GM21367 (cell line): ENCODE measurements at regions not wholly inside any gene's neighbourhood (a gene's known extent, or its start where the extent isn't known, plus 50 kb on each side); places are given as distances from the start of the nearest gene placed in this dataset.

Experiments
- ATAC-seq: cut with Tn5 transposase; IDR thresholded peaks from one replicate; pipeline ENCODE4 v1.9.1; 2021; ENCODE audit not compliant: unreplicated experiment

DNA sequence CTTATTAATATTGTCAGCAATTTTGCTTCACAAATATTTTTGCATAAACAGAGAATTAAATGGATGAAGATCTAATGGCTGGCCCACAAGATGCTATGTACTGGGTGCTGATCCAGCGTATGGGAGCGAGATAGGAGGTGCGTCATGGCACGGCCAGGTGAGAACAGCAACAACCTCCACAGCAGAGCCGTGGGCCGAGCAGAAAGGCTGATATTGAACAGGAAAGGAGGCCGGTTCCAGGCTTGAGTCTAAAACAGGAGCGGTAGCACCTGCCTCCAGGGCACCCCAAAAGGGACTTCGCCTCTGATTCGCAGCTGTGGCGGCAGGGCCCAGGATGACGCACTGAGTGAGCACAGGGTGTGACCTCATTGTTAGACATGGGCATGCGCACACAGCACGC lies 1502.1 kb downstream of the TBC1D22A start:
- no peak for ATAC-seq

DNA sequence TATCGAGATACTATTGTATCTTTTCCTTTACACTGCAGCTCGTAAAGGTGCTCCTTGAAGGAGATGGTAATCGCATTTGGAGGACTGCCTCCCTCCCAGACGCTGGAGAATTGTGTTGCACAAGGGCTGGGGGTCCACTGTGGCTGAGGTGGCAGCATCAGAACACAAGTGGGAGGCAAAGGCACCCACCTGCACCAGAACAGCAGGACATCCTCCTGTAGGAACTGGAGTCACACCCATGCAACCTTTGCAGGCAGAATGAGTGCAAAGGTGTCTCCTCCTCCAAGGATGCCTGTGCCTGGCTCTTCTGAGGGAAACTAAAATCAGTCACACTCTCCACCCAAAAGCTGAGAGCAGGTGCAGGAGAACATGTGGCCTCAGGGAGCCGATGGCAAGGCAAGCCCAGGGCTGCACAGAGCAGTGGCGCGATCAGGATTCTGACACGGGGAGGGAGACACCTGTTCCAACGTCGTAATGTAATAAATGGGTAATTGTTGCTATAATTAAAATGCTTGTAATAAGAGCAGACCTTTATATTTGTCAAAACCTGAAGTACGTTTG lies 1501.4 kb downstream of the TBC1D22A start:
- no peak for ATAC-seq

DNA sequence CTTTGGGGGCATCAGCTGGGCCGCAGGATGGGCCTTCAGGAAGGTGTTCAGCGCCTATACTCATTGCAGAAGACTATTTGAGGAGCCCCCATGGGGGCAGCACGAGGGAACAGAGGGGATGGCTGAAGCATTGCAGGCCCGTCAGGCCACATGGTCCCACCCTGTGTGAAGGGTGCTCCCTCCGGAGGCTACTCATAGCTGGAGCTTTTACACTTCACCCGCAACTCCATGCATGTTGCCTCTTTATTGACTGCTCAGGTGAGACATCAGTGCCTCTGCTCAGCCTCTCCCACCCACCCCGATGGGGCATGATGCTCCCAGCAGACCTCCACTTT lies 1500.9 kb downstream of the TBC1D22A start:
- ATAC-seq: no peak

DNA sequence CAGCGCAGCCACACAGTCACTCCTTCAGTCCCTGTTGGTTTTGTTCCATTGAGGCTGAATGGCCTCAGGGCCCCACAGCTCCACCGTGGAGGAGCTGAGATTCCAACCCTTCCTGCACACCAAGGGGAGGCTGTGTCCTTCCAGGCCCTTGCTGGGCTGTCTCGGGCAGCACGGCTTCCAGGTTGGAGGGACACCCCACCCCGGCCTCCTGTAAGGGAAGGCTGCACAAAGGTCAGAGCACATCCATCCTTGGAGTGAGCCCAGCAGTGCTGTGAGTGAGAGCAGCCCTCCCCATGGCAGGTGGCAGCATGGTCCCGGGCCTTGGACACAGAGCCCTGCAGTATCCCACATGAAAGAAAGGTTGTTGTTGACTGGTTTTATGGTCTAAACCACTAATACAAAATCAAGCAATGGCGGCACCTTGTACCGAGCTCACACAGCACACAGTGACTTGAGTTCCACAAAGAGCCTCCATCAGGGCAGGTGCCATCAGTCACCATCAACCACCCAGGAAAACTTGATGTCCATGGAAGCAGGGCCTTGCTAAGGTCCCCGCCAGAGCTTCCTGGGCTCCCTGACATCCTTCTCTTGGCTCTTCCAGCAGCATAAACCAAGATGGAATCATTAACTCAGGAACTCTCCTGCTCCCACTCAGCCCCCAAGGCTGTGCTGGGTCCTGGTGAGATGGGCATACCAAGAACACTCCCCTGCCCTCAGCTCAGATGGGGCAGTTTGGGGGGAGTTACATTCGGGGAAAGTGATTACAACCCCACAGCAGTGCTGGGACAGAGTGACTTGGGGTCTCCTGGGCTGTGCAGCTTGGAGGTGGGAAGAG lies 1500.4 kb downstream of the TBC1D22A start:
- ATAC-seq: no peak

DNA sequence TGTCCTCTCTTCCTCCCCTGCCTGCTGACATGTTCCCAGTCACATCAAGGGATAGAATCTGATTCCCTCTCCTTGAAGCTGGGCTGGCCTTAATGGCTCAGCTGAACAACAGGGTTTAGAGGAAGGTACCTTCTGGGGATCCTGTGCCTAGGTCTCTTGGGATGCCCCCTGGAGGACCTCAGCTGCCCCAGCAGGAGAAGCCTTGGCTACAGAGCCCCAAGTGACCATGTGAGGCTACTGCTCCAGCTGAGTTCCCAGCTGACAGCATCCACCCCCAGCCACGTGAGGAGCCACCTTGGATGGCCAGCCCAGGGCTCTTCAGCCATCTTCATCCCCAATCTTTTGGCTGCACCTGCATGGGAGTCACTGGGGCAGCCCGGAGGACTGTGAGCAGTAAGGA lies 1499.3 kb downstream of the TBC1D22A start:
- ATAC-seq: no peak

DNA sequence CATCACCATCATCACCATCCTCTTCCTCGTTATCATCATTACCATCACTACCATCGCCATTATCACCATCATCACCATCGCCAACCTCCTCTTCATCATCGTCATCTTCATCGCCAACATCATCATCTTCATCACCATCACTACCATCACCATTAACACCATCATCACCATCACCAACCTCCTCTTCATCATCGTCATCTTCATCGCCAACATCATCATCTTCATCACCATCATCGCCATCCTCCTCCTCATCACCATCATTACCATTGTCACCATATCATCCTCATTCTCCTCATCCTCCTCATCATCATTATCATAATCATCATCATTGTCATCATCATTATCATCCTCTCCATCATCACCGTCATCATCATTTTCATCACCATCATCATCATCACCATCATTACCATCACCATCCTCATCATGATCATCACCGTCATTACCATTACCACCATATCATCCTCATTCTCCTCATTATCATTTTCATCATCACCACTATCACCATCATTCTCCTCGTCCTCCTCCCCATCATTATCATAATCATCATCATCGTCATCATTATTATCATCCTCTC lies 1498.7 kb downstream of the TBC1D22A start:
- ATAC-seq: no peak

DNA sequence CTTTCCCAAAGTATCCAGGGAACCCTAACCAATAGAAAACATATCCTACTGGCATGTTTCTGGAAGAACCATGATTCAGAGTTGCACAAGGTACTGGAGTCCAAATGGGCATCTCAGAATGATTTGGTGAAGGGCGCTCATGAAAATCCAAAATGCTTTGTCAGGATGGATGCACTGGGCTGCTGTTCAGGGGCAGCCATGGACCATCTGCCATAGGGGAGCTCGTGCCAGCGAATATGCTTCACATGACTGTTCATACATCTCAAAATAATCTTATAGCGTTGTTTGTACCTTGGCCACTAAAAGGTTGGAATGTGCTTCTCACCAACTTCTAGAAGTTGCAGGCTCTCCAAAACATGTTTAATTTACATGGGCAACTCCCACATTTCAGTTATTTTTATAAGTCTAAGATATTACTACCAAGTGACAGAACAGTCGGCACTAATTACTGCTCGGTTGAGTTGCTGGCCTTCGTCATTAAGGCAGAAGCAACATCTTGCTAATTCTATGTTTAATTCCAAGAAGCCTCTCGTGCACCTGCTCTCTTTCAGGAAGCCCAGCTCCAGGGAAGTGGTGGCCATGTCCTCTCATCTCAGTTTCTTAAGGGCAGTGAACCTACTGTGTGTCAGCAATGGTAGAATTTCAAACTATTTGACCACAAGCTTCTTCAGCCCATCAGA lies 1497.7 kb downstream of the TBC1D22A start:
- no peak for ATAC-seq

DNA sequence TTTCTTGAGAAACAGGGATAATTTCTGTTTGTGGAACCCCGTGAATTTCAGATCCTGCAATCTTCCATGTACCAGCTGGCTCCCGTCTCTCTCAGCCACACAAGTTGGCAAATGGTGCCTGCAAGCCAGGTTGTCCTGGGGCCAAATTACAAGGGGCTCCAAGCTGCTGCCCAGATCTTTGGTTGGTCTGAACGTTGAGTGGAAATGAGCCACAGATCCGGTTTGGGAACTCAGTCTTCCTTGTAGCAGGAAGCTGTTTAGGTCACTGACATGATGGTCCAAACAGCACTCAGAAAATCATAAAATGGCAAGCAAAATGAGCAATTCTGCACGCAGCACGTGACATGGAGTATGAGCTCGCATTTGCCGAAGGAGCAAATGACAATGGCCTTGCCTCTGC lies 1496.4 kb downstream of the TBC1D22A start:
- ATAC-seq: no peak

DNA sequence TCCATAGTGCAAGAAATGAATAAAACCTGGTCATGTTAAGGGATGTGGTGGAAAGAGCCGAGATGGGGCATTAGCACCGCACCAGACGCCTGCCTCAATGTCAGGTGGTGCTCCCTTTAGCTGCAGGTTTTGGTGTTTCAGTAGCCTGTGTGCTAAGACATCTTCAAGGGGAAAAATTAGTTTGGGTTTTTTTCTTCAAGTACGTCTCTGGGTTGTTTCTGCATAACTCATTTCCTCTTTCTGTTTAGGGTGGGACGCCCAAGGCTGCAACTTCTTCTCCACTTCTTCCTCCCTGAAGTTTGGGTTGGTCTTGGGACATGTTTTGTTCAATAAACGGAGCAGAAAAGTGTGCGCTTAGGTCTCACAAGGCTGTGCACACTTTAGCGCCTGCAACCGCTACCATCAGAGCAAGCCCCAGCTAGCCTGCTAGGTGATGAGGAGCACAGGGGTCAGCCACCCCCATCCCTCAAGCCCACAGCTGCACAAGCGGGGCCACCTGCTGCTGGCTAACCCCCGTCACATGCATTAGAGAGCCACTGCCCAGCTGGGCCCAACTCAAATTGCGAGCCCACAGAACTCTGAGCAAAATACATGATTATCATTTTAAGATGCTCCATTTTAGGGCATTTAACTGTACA lies 1495.7 kb downstream of the TBC1D22A start:
- no peak for ATAC-seq

DNA sequence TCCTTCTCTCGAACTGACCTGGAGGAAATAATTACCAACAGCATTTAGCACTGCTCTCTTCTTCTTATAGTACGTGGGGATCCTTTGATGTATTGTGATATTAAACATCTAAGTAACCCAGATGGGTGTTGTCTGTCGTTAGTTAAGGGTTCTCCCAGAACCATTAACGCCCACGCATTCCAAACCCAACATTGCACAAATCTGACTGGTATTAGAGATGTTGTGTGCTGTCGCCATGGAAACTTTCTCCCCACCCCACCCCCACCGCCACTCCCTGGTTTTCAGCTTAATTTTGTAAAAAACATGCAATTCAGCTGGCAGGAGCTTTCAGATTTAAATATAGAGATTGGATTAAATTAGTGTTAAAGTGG lies 1495.2 kb downstream of the TBC1D22A start:
- ATAC-seq: no peak

DNA sequence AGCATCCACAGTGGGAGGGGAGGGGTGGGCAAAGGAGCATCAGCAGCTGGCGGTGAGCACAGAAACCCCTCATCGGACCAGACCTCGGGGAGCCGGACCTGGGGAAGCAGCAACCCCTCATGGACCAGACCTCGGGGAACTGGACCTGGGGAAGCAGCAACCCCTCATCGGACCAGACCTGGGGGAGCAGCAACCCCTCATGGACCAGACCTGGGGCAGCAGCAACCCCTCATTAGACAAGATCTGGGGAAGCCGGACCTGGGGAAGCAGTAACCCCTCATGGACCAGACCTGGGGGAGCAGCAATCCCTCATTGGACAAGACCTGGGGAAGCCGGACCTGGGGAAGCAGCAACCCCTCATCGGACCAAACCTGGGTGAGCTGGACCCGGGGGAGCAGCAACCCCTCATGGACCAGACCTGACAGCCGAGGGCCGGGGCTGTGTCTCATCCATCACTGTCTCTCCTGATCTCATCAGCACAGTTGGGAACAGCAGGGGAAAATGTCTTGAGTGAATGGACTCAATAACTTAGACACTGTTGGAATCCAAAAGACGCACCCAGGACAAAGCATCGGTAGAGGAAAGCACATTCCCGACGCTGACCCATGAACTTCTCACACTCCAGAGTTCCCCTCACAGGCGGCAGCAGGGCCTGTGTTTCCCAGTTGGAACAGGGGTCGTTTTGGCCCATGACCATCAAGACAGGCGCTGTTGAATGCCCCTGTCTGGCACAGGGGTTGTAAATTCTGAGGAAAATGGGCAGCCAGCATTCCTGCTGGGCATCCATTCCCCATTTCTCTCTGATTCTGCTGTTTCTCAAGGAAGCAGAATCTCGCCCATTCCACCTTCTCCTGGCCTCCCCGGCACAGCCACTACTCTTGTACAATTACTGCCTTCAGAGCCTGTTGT lies 1494.6 kb downstream of the TBC1D22A start:
- ATAC-seq: no peak

DNA sequence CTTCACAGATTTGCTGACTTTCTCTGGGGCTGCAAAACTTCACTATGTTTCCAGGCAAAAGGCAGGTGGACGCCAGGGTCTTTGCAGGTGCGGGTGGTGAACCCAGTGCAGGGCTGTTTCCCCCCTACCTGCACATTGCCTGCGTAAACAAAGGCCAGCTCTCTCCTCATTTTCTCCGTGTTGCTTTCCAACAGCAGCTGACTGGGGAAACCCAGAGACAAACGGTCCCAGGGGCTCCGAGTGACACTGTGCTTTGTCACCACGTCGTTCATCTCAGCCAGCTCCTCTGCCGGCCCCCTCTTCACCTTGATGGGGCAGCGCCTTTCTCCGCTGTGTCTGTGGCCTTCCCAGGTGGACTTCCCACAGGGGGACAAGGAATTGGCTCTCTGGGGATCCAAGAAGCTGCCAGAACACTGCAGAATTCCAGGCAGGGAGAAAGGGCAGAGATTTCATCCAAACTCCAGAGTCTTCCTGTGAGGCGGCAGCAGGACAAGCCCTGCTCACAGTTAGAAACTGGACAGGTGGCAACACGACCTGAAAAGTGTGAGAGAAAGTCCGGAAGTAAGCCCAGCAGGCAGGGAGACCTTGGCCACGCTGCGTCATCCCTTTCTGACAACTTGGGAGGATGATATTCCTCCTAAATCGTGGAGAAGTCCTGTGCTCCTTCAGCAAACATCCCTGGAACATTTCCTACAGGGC lies 1493.7 kb downstream of the TBC1D22A start:
- no peak for ATAC-seq

DNA sequence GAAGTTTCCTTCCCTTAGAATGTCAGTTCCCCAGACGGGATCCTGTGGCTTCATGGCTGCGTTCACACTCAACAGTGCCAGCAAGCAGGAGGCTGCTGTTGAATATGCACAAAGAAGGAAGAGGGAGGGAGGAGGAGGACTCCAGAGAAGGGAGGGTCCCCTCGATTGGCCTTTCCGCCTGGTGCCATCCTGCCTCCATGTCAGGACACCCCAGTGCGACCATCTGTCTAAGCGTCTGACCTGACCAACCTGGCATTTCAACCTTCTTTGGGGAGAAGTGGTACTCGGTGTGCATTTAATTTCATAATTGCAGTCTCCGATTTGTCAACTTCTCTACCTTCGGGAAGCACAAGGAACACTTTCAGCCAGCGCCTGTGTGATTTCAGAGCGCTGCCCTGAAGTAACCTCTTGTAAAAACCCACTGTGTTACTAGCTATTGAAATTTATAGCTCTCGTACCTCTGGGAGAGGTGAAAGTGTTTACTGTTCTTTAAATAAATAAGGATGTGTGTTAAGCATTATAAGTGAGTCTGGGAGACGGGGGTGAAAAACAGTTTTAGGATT lies 1491.9 kb downstream of the TBC1D22A start:
- ATAC-seq: no peak

DNA sequence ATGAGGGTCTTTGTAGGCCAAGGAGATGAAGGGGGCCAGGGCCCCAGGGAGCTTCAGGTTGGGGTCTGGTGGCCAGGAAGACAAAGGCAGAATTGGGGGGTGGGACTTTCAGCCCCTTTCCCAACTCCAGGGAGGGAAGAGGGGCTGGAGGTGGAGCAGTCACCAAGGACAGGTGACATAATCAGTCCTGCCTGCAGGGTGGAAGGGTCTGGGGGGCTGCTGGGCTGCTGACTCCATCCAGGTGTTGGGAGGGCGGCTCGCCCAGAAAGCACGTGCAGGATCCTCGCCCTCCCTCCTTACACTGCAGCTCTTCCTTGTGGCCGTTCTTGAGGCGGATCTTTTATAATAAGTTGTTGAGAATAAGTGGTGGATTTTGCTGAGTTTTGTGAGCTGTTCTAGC lies 1491.1 kb downstream of the TBC1D22A start:
- ATAC-seq: no peak

DNA sequence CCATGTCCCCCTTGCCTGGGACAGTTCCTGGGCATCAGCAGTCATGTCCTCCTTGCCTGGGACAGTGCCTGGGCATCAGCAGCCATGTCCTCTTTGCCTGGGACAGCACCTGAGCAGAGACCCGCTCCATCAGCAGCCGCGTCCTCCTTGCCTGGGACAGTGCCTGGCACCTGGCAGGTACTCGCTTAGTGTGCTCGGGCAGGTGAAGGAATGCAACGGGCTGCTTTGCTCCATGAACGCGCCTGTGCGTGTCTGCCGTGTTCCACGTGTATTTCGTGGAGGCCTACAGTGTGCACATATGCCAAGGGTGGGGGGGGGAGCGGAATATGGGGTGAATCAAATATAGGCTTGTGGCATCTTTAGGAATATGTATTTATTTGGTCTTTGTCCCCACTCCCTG lies 1490.7 kb downstream of the TBC1D22A start:
- no peak for ATAC-seq

DNA sequence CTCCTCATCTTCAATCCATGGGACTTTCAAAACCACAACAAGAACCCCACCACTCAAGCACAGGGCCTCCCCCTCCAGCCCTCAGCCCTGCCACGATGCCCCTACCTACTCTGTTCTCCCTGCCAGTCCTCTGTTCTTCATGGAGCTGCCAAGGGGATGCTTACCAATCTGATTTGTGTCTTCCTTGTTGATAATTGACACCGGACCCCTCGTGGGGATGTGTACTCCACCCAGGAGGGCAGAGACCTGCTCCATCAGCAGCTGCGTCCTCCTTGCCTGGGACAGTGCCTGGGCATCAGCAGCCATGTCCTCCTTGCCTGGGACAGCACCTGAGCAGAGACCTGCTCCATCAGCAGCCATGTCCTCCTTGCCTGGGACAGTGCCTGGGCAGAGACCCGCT lies 1489.2 kb downstream of the TBC1D22A start:
- ATAC-seq: no peak

DNA sequence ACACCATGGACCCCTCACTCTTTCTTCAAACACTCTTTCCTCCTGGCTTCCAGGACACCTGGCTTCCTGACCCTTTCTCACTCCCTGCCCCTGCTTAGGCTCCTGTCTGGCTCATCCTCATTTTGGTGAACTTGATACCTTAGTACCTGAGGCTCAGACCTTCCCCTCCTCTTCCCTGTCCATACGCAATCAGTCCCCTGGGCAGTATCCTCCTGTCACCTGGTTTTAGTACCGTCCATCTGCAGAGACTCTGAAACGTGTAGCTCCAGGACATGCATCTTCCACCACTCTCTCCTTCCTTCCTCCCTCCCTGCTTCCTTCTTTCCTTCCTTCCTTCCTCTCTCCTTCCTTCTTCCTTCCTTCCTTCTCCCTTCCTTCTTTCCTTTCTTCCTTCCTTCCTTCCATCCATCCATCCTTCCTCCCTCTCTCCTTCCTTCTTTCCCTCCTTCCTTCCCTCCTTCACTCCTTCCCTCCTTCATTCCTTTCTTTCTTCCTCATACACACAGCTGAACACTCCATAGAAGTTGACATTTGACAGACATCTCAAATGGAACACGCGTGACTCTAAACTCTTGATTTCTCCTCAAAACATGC lies 1488.6 kb downstream of the TBC1D22A start:
- no peak for ATAC-seq

DNA sequence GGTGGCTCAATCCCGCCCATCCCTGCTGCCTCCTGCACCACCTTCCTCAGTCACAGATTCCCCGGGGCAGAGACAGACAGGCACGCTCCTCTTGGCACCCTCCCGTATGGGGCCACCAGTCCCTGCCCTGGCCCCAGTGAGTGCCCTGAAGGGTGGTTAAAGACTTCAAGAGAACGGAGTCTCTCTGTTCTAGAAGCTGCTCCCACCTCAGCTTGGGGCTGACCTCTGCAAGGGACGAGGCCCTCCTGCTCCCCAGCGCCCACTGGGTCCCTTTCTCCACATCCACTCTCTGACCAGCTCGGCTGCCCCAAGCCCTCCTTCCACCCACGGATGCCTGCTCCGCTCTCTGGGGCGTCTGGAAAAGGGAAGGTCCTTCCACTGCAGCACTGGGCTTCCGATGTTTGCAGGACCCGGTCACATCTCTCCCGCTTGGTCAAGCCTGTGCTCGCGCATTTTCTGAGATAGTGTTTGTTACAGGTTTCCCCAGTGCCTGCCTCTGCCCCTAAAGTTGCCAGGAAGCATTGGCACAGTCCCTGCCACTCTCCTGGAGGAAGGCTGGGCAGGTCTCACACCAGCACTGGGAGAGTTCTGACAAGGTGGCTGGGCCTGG lies 1487.9 kb downstream of the TBC1D22A start:
- ATAC-seq: no peak

DNA sequence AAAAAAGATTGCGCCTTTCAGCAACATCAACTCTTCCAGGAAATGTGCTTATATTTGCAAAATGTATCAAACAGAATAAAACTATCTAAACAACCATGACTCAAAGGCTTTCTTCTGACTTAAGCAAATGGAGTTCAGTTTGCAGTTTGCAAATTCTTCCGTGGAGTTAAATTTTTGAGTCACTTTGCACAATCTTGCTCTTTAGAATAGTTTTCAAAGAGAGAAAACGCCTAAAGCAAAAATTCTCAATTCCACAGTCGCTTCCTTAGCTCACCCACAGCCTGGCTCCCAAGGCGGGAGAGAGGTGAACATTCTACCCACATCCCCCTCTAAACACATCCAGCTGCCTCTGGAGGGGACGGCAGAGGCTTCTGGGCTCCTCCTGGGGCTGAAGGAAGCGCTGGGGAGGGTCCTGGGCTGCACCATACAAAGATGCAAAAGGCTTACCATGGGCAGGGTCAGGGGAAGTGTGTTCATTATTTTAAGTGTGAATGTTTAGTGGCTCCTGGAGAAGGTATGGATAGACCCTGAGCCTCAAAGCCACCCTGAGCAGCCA lies 1487.3 kb downstream of the TBC1D22A start:
- ATAC-seq: no peak
